HAP-1 (cell line): ENCODE measurements at regions not wholly inside any gene's neighbourhood (a gene's known extent, or its start where the extent isn't known, plus 50 kb on each side); places are given as distances from the start of the nearest gene placed in this dataset.
"Not testable (repeated sequence)": the region's sequence is repeated elsewhere in the genome, so short reads cannot be mapped to it uniquely, and the experiment has no call there.

ENCODE experiments used
- DNase-seq, 2 experiments: peaks; one replicate each; pipeline ENCODE4 v3.0.0-alpha.2; 2016 to 2020; ENCODE audit warnings: low spot score in 2 of 2
- H3K27me3 ChIP-seq: fragments of 250-450 bp; sonication (Bioruptor Pico); 2 replicates; pipeline ENCODE4 v1.5.1; 2020; ENCODE audit warnings: low read depth, mild to moderate bottlenecking, moderate library complexity
- H3K36me3 ChIP-seq: fragments of 250-450 bp; sonication (Bioruptor Pico); replicated peaks from 2 replicates; pipeline ENCODE4 v1.5.1; 2020; ENCODE audit warnings: mild to moderate bottlenecking
- H3K4me1 ChIP-seq: fragments of 250-450 bp; sonication (Bioruptor Pico); 2 replicates; pipeline ENCODE4 v1.5.1; 2020; ENCODE audit warnings: mild to moderate bottlenecking
- H3K4me3 ChIP-seq: fragments of 250-450 bp; sonication (Bioruptor Pico); 2 replicates; pipeline ENCODE4 v1.5.1; 2020; ENCODE audit warnings: mild to moderate bottlenecking, moderate library complexity
- H3K9me3 ChIP-seq: fragments of 250-450 bp; sonication (Bioruptor Pico); 2 replicates; pipeline ENCODE4 v1.5.1; 2020; ENCODE audit warnings: mild to moderate bottlenecking, moderate library complexity
- in situ Hi-C: fragments of 300-500 bp; cut with MboI; formaldehyde crosslinking; loops from 3 replicates; pipeline ENCODE4 v1.14.3; 2020; ENCODE audit warnings: low sequenced_read_pairs, inconsistent platforms, mixed read lengths

GRCh38 chr5:29518176-29518575, 1675.3 kb upstream of the CDH6 start:
- Histone ChIP-seq H3K27me3 (no peaks in the 10 kb centered on the region), H3K9me3 (no peaks in the 10 kb centered on the region), H3K4me1 (peaks cover 23% of the 10 kb centered on the region), H3K36me3 (no peaks in the 10 kb centered on the region), H3K4me3 (no peak overlapping the region)
- in situ Hi-C loops: no loop called here
- DNase-seq: peak; percentile 51 to 63

DNA sequence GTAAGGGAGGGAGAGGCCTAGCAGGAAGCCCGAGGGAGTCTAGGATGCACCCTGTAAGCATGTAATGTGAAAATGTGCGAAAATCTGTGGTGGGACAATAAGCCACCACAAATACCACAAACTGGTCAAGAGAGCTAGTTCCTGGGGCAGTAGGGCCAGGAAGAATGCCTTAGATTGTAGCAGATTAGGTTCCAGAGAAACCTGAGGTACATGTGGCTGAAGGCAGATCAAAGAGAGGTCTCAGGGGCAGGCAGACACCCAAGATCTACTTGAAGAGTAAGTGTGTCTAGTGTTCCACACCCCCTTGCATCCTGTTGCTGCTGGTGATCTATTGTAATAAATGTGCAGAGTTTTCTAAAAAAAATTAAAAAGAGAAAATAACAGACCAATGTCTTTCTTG, 1677.3 kb upstream of the CDH6 start:
- no peak for DNase-seq
- in situ Hi-C loops: no loop called here
- Histone ChIP-seq H3K4me3 (no peak overlapping the region), H3K9me3 (no peaks in the 10 kb centered on the region), H3K4me1 (peaks cover 34% of the 10 kb centered on the region), H3K27me3 (no peaks in the 10 kb centered on the region), H3K36me3 (no peaks in the 10 kb centered on the region)

GRCh38 chr5:29508131-29508530, 1685.4 kb upstream of the CDH6 start:
- H3K4me1 ChIP-seq: peaks cover 29% of the 10 kb centered on the region
- no peaks in the 10 kb centered on the region for H3K27me3 ChIP-seq
- in situ Hi-C loops: no loop called here
- DNase-seq: no peak
- H3K36me3 ChIP-seq: no peaks in the 10 kb centered on the region
- no peaks in the 10 kb centered on the region for H3K9me3 ChIP-seq
- no peak overlapping the region for H3K4me3 ChIP-seq

DNA sequence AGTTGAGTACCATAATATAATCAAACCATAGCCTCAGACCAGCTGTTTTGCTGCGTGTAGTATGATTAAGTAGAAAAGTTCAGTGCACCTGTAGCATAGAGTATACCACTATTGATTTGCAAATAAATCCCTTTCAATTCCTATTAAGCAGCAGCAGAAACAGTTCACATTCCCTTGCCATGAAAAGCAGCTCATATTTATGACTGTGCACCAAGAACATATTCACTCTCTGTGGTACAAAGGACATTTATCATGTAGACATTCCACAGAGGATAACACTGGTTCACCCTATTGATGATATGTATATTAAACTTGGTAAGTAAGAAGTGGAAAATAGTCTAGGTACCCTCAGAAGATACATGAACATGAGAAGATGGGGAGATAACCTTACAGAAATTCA, 1689.1 kb upstream of the CDH6 start:
- in situ Hi-C loops: no loop called here
- DNase-seq: peak; percentile 11 to 94
- Histone ChIP-seq H3K27me3 (no peaks in the 10 kb centered on the region), H3K4me1 (peaks cover 28% of the 10 kb centered on the region), H3K9me3 (no peaks in the 10 kb centered on the region), H3K36me3 (no peaks in the 10 kb centered on the region), H3K4me3 (no peak overlapping the region)

GRCh38 chr5:29498860-29499259, 1694.6 kb upstream of the CDH6 start:
- H3K27me3 ChIP-seq: no peaks in the 10 kb centered on the region

GRCh38 chr5:29498412-29498811, 1695.1 kb upstream of the CDH6 start:
- no peak overlapping the region for H3K4me3 ChIP-seq
- DNase-seq: no peak
- in situ Hi-C loops: no loop called here

More at GRCh38 chr5:29498860-29499259, 1694.6 kb upstream of the CDH6 start:
- Histone ChIP-seq H3K4me1 (peaks cover 21% of the 10 kb centered on the region), H3K9me3 (no peaks in the 10 kb centered on the region), H3K4me3 (no peak overlapping the region), H3K36me3 (no peaks in the 10 kb centered on the region)
- no peak for DNase-seq
- in situ Hi-C loops: no loop called here

GRCh38 chr5:29485333-29485732, 1708.2 kb upstream of the CDH6 start:
- in situ Hi-C loops: no loop called here
- Histone ChIP-seq H3K4me1 (no peaks in the 10 kb centered on the region), H3K27me3 (no peaks in the 10 kb centered on the region), H3K36me3 (no peaks in the 10 kb centered on the region), H3K4me3 (no peak overlapping the region), H3K9me3 (no peaks in the 10 kb centered on the region; the same call in 1 of the 2 replicates)
- no peak for DNase-seq

More at GRCh38 chr5:29498412-29498811, 1695.1 kb upstream of the CDH6 start:
- Histone ChIP-seq H3K4me1 (peaks cover 16% of the 10 kb centered on the region), H3K36me3 (no peaks in the 10 kb centered on the region), H3K27me3 (no peaks in the 10 kb centered on the region), H3K9me3 (no peaks in the 10 kb centered on the region)

GRCh38 chr5:29469581-29469980, 1723.9 kb upstream of the CDH6 start:
- in situ Hi-C loops: no loop called here

DNA sequence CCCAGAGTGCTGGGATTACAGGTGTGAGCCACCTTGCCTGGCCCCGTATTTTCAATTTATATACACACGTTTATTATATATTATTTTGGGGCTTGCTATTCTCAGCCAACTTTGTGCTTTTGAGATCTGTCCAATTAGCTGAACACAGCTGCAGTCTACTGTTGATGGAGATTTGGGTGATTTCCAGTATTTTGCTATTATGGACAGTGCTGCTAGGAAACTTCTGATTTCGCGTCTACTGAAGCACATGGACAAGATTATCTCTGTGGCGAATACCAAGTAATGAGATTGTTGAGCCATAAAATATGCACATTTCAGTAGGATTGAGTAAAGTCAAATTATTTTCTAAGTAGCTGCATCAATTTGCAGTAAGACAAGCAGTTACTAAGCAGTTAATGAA, 1731.2 kb upstream of the CDH6 start:
- H3K27me3 ChIP-seq: no peaks in the 10 kb centered on the region
- no peaks in the 10 kb centered on the region for H3K9me3 ChIP-seq
- no peak for DNase-seq
- in situ Hi-C loops: no loop called here
- H3K36me3 ChIP-seq: no peaks in the 10 kb centered on the region
- H3K4me1 ChIP-seq: no peaks in the 10 kb centered on the region
- H3K4me3 ChIP-seq: no peak overlapping the region

More at GRCh38 chr5:29469581-29469980, 1723.9 kb upstream of the CDH6 start:
- no peaks in the 10 kb centered on the region for H3K36me3 ChIP-seq
- H3K4me1 ChIP-seq: no peaks in the 10 kb centered on the region
- H3K9me3 ChIP-seq: no peaks in the 10 kb centered on the region
- no peak for DNase-seq
- no peaks in the 10 kb centered on the region; the same call in 1 of the 2 replicates for H3K27me3 ChIP-seq
- no peak overlapping the region for H3K4me3 ChIP-seq

DNA sequence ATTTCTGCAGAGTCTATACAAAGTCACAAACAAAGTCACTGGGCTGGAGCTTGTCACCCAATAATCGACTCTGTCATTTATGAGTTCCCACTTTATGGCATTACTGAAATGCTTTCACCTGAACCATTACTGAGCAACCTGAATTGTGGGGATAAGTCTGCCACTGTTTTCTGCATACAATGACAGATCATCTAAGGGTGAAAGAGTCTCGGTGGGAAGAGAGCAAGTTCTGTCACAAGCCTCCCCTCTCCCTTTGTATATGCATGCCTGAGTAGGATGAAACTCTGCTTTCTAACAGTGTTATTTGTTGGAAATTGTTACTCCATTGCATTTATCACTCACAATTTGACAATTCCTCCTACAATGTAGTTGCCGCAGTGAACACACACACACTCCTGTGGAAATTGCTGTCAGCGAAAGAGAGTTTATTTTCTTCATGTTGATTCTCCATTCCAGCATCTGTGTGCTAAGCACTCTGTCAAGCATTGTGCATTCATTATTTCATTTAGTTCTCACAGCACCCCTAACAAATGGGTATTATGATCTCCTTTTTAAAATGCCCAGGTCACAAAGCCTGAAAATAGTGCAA, 1732.4 kb upstream of the CDH6 start:
- Histone ChIP-seq H3K27me3 (no peaks in the 10 kb centered on the region), H3K9me3 (no peaks in the 10 kb centered on the region), H3K36me3 (no peaks in the 10 kb centered on the region), H3K4me3 (no peak overlapping the region), H3K4me1 (no peaks in the 10 kb centered on the region)
- no peak for DNase-seq
- in situ Hi-C loops: no loop called here

DNA sequence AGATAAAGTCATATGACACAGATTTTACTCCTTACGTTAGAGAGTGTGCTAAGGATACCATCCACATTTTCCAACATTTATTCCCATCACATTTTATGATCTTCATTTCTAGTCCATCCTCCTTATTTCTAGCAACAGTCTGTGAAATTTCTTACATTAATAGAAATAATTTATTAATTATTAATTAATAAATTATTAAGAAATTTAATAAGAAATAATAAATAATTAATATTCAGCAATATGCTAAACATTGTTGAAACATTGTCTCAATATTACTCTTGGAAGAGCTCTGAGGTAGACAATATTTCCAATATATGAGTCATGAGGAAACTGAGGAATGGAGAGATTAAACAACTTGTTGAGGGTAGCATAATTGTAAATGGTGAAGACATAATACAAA, 1742.5 kb upstream of the CDH6 start:
- H3K4me3 ChIP-seq, H3K27me3 ChIP-seq, H3K9me3 ChIP-seq, H3K4me1 ChIP-seq, in situ Hi-C loops, DNase-seq, H3K36me3 ChIP-seq: not testable (repeated sequence)

- Histone ChIP-seq H3K4me3 (no peak overlapping the region), H3K27me3 (no peaks in the 10 kb centered on the region), H3K9me3 (no peaks in the 10 kb centered on the region), H3K4me1 (no peaks in the 10 kb centered on the region), H3K36me3 (no peaks in the 10 kb centered on the region)
- no peak for DNase-seq
- in situ Hi-C loops: no loop called here
Observed at GRCh38 chr5:29414681-29415080, 1778.8 kb upstream of the CDH6 start.

DNA sequence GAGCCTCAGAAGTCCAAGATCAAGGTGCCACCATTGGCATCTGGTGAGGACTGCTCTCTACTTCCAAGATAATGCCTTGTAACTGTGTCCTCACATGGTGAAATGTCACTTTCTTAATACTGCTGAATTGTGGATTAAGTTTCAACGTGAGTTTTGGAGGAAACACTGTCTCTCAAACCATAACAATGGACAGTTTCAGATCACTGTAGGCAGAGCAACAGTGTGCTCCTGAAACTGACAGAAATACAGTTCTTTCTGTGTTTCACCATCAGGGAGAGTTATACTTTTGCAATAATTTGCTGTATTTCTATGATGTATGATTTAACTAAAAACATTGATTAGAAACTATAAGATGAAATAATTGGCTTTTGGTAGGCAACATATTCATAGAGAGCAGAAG, 1780.5 kb upstream of the CDH6 start:
- H3K4me1 ChIP-seq: no peaks in the 10 kb centered on the region
- no peak overlapping the region for H3K4me3 ChIP-seq
- H3K36me3 ChIP-seq: no peaks in the 10 kb centered on the region
- no peaks in the 10 kb centered on the region for H3K9me3 ChIP-seq
- in situ Hi-C loops: no loop called here
- DNase-seq: no peak
- H3K27me3 ChIP-seq: no peaks in the 10 kb centered on the region

GRCh38 chr5:29402270-29402669, 1791.2 kb upstream of the CDH6 start:
- Histone ChIP-seq H3K4me1 (no peaks in the 10 kb centered on the region), H3K36me3 (no peaks in the 10 kb centered on the region), H3K9me3 (no peaks in the 10 kb centered on the region), H3K27me3 (no peaks in the 10 kb centered on the region), H3K4me3 (no peak overlapping the region)
- in situ Hi-C loops: no loop called here
- DNase-seq: no peak

- in situ Hi-C loops: no loop called here
- Histone ChIP-seq H3K4me1 (no peaks in the 10 kb centered on the region), H3K27me3 (no peaks in the 10 kb centered on the region), H3K4me3 (no peak overlapping the region), H3K36me3 (no peaks in the 10 kb centered on the region), H3K9me3 (no peaks in the 10 kb centered on the region)
- no peak for DNase-seq
Observed at GRCh38 chr5:29389993-29390392, 1803.5 kb upstream of the CDH6 start.
